B cell (primary cell): ENCODE measurements at regions not wholly inside any gene's neighbourhood (a gene's known extent, or its start where the extent isn't known, plus 50 kb on each side); places are given as distances from the start of the nearest gene placed in this dataset.

Experiments
- ATAC-seq: fragments of 200-7000 bp; cut with Tn5 transposase; one replicate; pipeline ENCODE4 v1.10.0; 2021; ENCODE audit warnings: low read depth, mild to moderate bottlenecking, moderate number of reproducible peaks, moderate library complexity
- CTCF ChIA-PET: fragments of 350-600 bp; sonication (Branson Sonifier 250); formaldehyde crosslinking; loops from one replicate; lab custom pipeline; 2021; ENCODE audit warnings: antibody characterized with exemption, inconsistent platforms; lab: Charles Lee
- POLR2A ChIA-PET: fragments of 350-600 bp; sonication (Branson Sonifier 250); formaldehyde crosslinking; loops from one replicate; lab custom pipeline; 2021; ENCODE audit warnings: antibody characterized with exemption; lab: Charles Lee
- DNase-seq: peaks from one replicate; pipeline ENCODE4 v3.0.0; 2013
- H2AFZ ChIP-seq: 2 replicates; pipeline ENCODE4 v1.6.1; 2012; ENCODE audit warnings: mild to moderate bottlenecking, low read depth, low read length; ENCODE audit not compliant: insufficient read depth, poor library complexity, severe bottlenecking
- H3K27ac ChIP-seq, 2 donors: 1 replicate in 1 of 2; 2 replicates in 1 of 2; pipeline ENCODE4 v1.5.1; 2012 to 2013; ENCODE audit warnings: low read length in 2 of 2, mild to moderate bottlenecking in 2 of 2, moderate library complexity in 1 of 2
- H3K27me3 ChIP-seq, 4 experiments: fragments of 200-600 bp in 1 of 4; sonication (generic) in 1 of 4; replicated peaks in 1 of 4; 1 replicate in 2 of 4; 2 replicates in 2 of 4; pipeline versions ENCODE4 v1.6.1 to v1.7.0; 2013 to 2016; ENCODE audit warnings: low read length in 3 of 4, mild to moderate bottlenecking in 2 of 4, mixed read lengths in 1 of 4, moderate library complexity in 1 of 4; ENCODE audit not compliant: insufficient read depth in 4 of 4, control insufficient read depth in 3 of 4; ENCODE audit errors: control extremely low read depth in 1 of 4
- H3K36me3 ChIP-seq, 2 experiments: replicated peaks in 1 of 2; 1 replicate in 1 of 2; 2 replicates in 1 of 2; pipeline versions ENCODE4 v1.6.1 to v1.7.1; 2013; ENCODE audit warnings: low read length in 1 of 2; ENCODE audit not compliant: insufficient read depth in 2 of 2, control insufficient read depth in 1 of 2; ENCODE audit errors: control extremely low read depth in 1 of 2, extremely low read depth in 1 of 2
- H3K4me1 ChIP-seq, 2 donors: fragments of 200-600 bp in 1 of 2; sonication (generic) in 1 of 2; 1 replicate in 1 of 2; 2 replicates in 1 of 2; pipeline versions ENCODE4 v1.5.1 to v1.6.1; 2013 to 2017; ENCODE audit warnings: low read length in 2 of 2; ENCODE audit not compliant: control insufficient read depth in 2 of 2, insufficient read depth in 2 of 2
- H3K4me2 ChIP-seq: replicated peaks from 2 replicates; pipeline ENCODE3; 2012; ENCODE audit warnings: mild to moderate bottlenecking, low read depth, low read length; ENCODE audit not compliant: poor library complexity, severe bottlenecking
- H3K4me3 ChIP-seq, 5 experiments: fragments of 200-600 bp in 1 of 5; sonication (generic) in 1 of 5; 1 replicate in 3 of 5; 2 replicates in 2 of 5; pipeline versions ENCODE4 v1.5.1 to v1.7.0; 2011 to 2016; ENCODE audit warnings: low read length in 4 of 5, mild to moderate bottlenecking in 4 of 5, low read depth in 2 of 5, control low read depth in 1 of 5, moderate library complexity in 1 of 5; ENCODE audit not compliant: insufficient read depth in 1 of 5; ENCODE audit errors: control extremely low read depth in 1 of 5, extremely low read depth in 1 of 5
- H3K79me2 ChIP-seq: fragments of 200-600 bp; sonication (generic); one replicate; pipeline ENCODE4 v1.6.0; 2016; ENCODE audit warnings: low read length; ENCODE audit not compliant: control insufficient read depth, insufficient read depth
- H3K9ac ChIP-seq: fragments of 200-600 bp; sonication (generic); 2 replicates; pipeline ENCODE4 v1.6.1; 2017; ENCODE audit warnings: mild to moderate bottlenecking, low read length, moderate library complexity
- H3K9me3 ChIP-seq, 3 donors: one replicate each; pipeline versions ENCODE4 v1.6.1 to v1.7.1; 2013; ENCODE audit warnings: low read length in 2 of 3; ENCODE audit not compliant: control insufficient read depth in 2 of 3, insufficient read depth in 1 of 3; ENCODE audit errors: control extremely low read depth in 1 of 3
- H4K20me1 ChIP-seq: 2 replicates; pipeline ENCODE4 v1.6.0; 2012; ENCODE audit warnings: mild to moderate bottlenecking, low read length; ENCODE audit not compliant: insufficient read depth, control insufficient read depth, poor library complexity, severe bottlenecking
- H3K27ac Mint-ChIP-seq: one replicate; pipeline ENCODE4 v1.8.0; 2021; ENCODE audit warnings: mixed read lengths
- H3K27me3 Mint-ChIP-seq: one replicate; pipeline ENCODE4 v1.8.0; 2021; ENCODE audit warnings: mixed read lengths
- H3K4me1 Mint-ChIP-seq: one replicate; pipeline ENCODE4 v1.8.0; 2021; ENCODE audit warnings: mixed read lengths
- H3K4me3 Mint-ChIP-seq: one replicate; pipeline ENCODE4 v1.8.0; 2021; ENCODE audit warnings: mixed read lengths
- H3K9me3 Mint-ChIP-seq: one replicate; pipeline ENCODE4 v1.8.0; 2022; ENCODE audit warnings: mixed read lengths; ENCODE audit not compliant: insufficient read depth
- EZH2 ChIP-seq: IDR thresholded peaks from 2 replicates; pipeline ENCODE4 v1.6.1; 2012; ENCODE audit warnings: borderline replicate concordance, low read depth, mild to moderate bottlenecking, moderate library complexity, low read length; ENCODE audit not compliant: insufficient read depth, poor library complexity, severe bottlenecking
- WGBS: methylation state at CpG from one replicate; pipeline ENCODE4 v1.1.5; 2013; ENCODE audit warnings: missing lambda C conversion rate; ENCODE audit not compliant: insufficient coverage; 5-methylcytosine and 5-hydroxymethylcytosine counted together
- intact Hi-C: fragments of 100-400 bp; cut with micrococcal nuclease; formaldehyde crosslinking; loops from one replicate; pipeline ENCODE4 v1.10.0; 2022
- TF ChIP-seq, protein P1 (sequence below): fragments of 200-600 bp; IDR thresholded peaks from one replicate; pipeline ENCODE4 v1.8.0; 2022; ENCODE audit warnings: antibody characterized with exemption, mild to moderate bottlenecking

GRCh38 chr2:173513107-173513727 lies 158.5 kb downstream of the CDCA7 start:
- CTCF ChIA-PET, result no interaction called here

GRCh38 chr2:173520918-173521317 lies 166.2 kb downstream of the CDCA7 start:
- H3K9me3 Mint-ChIP-seq, result peaks cover 3% of the 10 kb centered on the region
- Histone ChIP-seq H3K4me3 (no peak overlapping the region), H2AFZ (no peak overlapping the region), H3K4me2 (no peak overlapping the region), H3K36me3 (no peaks in the 10 kb centered on the region), H3K9ac (no peak overlapping the region), H3K79me2 (no peaks in the 10 kb centered on the region), H3K4me1 (no peaks in the 10 kb centered on the region), H3K27ac (no peak overlapping the region), H3K9me3 (peaks cover 0 to 6% (median 2%) of the 10 kb centered on the region in 3 donors), H3K27me3 (peaks cover 0 to 4% (median under 1%) of the 10 kb centered on the region in 4 experiments), H4K20me1 (no peaks in the 10 kb centered on the region)
- no peaks in the 10 kb centered on the region for H3K4me1 Mint-ChIP-seq
- no peak overlapping the region for H3K4me3 Mint-ChIP-seq
- ChIA-PET CTCF (no interaction called here), POLR2A (no interaction called here)
- ATAC-seq (no peak), DNase-seq (no peak)
- no peak for TF ChIP-seq EZH2
- TF ChIP-seq, protein P1, sequence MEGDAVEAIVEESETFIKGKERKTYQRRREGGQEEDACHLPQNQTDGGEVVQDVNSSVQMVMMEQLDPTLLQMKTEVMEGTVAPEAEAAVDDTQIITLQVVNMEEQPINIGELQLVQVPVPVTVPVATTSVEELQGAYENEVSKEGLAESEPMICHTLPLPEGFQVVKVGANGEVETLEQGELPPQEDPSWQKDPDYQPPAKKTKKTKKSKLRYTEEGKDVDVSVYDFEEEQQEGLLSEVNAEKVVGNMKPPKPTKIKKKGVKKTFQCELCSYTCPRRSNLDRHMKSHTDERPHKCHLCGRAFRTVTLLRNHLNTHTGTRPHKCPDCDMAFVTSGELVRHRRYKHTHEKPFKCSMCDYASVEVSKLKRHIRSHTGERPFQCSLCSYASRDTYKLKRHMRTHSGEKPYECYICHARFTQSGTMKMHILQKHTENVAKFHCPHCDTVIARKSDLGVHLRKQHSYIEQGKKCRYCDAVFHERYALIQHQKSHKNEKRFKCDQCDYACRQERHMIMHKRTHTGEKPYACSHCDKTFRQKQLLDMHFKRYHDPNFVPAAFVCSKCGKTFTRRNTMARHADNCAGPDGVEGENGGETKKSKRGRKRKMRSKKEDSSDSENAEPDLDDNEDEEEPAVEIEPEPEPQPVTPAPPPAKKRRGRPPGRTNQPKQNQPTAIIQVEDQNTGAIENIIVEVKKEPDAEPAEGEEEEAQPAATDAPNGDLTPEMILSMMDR, result no peak
- no CpG with 5 or more reads among the region's 2 CpGs for WGBS
- intact Hi-C loops, result no loop called here
- H3K27me3 Mint-ChIP-seq, result no peaks in the 10 kb centered on the region
- H3K27ac Mint-ChIP-seq, result no peak overlapping the region

More at GRCh38 chr2:173513107-173513727, 158.5 kb downstream of the CDCA7 start:
- no peak overlapping the region for H3K27ac Mint-ChIP-seq
- Histone ChIP-seq H3K9ac (no peak overlapping the region), H3K27ac (no peak overlapping the region), H3K4me3 (no peak overlapping the region), H3K27me3 (peaks cover 0 to 4% (median 0%) of the 10 kb centered on the region in 4 experiments), H4K20me1 (no peaks in the 10 kb centered on the region), H2AFZ (no peak overlapping the region), H3K4me2 (no peak overlapping the region), H3K79me2 (no peaks in the 10 kb centered on the region), H3K36me3 (no peaks in the 10 kb centered on the region), H3K4me1 (no peaks in the 10 kb centered on the region), H3K9me3 (peaks cover 0 to 2% (median 0%) of the 10 kb centered on the region in 3 donors)
- ATAC-seq, result no peak
- TF ChIP-seq, protein P1, result no peak
- no peak for TF ChIP-seq EZH2
- WGBS, result 91% methylated on average over 4 of the region's 8 CpGs
- H3K4me3 Mint-ChIP-seq, result no peak overlapping the region
- intact Hi-C loops, result no loop called here
- peaks cover 21% of the 10 kb centered on the region for H3K27me3 Mint-ChIP-seq
- H3K9me3 Mint-ChIP-seq, result no peaks in the 10 kb centered on the region
- DNase-seq, result no peak
- POLR2A ChIA-PET, result no interaction called here
- no peaks in the 10 kb centered on the region for H3K4me1 Mint-ChIP-seq
